Suppressor macrophage (primary cell): ENCODE measurements at regions not wholly inside any gene's neighbourhood (a gene's known extent, or its start where the extent isn't known, plus 50 kb on each side); places are given as distances from the start of the nearest gene placed in this dataset.

Experiments
- DNase-seq, 4 experiments: peaks; one replicate each; pipeline ENCODE4 v3.0.0-alpha.2; 2020 to 2022

DNA sequence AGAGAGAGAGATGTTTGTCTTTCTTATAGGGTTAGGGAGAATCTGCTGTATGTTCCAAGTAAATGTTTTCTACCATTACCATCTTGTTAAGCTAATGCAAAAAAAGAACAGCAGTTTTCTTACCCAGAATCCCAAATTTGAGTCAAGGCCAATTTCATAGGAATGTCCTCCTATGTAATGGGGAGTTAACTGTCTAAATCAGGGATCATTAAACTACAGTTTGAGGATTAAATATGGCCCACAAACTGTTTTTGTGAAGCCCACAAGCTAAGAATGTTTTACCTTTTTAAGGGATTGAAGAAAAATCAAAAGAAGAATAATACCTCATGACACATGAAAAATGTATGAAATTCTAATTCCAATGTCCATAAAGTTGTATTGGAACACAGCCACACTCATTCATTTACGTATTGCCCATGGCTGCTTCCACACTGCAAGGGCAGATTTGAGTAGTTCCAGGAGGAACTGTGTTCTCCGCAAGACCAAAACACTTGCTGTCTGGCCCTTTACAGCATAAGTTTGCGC lies 113.2 kb upstream of the SPRY1 start:
- DNase-seq: no peak

DNA sequence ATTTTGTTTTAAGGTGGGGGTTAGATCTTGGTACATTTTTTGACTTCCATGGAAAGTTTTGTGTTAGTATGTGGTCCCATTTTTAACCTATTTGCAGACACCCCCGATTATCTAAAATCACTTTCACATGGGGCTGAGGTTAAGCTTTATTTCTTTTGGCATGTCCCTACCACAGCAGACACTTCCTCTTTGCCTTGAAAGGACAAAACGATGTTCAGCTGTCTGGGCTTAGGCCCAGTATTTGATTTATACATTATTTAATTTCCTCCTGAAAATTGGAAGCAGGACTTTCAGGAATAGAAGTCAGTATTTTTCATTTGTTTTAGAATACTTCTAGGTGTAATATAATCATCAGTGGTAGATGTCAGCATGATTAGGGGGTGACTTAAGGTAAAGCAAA lies 112.4 kb upstream of the SPRY1 start:
- DNase-seq: peak in 2 of 4 experiments; percentile 2 to 6

DNA sequence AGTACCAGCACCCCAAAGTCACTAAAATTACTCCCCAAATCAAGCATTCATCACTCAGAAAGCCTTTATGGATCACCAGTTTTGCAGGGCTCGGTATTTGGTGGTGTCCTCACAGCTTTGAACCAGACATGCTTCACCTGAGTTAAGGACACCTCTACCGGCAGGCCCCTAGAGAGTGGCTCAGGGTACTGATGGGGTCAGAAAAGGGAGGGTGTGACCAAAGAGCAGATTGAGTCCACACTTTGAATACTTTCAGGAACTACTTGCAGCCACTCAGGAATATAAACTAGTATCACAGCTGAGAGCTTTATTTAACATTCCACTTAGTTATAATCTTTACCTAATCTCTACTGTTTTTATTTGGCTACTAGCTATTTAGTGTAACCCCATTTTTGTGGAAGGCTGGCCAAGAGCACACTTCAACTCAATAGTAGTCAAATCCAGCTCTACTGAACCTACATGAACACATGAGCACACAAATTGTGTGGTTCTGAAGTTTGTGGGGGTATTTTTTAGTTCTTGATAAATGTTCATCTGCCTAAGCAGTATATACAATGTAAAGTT lies 109.6 kb upstream of the SPRY1 start:
- DNase-seq: no peak

DNA sequence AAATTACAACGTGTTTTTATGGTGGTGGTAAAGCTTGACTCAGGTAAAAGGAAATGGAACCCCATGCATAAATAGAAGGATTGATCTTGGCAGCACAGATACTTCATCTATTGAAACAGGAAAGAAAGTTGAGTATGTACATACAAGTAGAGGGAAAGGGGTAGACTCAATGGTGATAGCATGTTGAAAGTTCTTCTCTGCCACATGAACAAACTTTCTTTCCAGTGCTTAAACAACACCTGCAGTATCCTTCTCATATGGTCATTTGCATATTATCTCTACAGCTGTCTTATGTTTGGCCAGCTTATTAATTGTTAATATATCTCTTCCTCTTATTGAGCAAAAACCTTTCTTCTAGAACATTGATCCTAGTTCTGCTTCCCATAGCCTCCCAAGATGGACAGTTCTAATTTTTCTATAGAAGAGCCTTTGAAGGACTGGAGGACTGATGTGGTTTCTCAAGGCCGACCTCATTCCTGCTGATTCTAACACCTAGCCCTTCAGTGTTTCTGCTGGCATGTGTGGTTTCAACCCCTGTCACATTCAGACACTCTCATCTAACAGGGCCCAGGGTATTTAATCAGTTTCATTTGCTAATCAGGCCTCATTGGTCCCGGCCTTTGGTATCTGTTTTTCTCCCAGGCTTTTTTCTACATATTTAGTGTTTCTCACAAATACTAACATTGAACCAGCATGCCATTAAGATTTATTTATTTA lies 108.1 kb upstream of the SPRY1 start:
- DNase-seq: no peak

DNA sequence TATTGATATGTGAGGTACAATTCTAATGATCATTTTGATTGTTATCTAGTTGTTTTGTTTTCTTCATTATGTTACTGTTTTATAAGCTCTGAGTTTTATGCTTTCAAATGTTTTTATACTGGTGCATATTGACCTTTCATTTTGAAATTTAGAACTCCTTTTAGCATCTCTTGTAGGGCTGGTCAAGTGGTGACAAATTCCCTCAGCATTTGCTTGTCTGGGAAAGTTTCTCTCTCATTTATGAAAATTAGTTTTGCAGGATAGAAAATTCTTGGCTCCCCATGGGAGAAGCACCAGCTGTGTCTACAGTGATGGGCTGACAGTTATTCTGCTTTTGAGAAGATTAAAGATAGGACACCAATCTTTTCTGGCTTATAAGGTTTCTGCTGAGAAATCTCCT lies 105.3 kb upstream of the SPRY1 start:
- no peak for DNase-seq

DNA sequence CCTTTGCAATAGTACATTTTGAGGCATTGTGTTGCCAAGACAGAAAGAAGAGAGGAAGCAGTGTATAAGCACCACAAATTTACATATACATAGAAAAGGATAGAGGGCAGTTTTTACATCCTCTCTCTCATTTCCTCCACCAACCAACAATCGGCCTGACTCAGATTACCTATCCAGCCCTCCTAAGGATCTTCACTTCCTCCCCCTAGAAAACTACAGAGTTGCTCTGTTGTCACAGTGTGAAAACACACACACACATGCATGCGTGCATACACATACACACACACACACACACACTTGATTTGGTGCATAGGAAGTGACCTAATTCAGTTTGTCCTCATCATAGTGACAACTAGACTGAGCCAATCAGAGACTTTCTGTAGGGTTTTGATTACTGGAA lies 98.8 kb upstream of the SPRY1 start:
- DNase-seq: no peak

DNA sequence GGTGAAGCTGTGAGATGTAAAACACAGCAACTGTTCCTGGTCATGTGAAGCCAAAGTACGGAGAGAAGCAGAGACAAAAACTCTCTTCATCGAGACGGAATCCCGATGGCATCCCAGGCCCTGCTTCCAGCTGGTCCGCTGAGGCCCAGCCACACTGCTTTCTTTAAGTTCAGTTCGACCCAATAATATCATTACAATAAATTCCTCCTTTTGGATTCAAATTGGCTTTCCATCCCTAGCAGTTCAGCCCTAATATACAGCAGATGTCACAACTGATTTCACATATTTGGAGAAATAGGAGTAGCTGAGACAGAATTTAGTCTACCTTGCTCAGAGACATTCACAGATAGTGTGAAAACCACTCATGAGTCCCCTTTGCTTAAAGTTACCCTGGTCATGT lies 98.3 kb upstream of the SPRY1 start:
- no peak for DNase-seq

DNA sequence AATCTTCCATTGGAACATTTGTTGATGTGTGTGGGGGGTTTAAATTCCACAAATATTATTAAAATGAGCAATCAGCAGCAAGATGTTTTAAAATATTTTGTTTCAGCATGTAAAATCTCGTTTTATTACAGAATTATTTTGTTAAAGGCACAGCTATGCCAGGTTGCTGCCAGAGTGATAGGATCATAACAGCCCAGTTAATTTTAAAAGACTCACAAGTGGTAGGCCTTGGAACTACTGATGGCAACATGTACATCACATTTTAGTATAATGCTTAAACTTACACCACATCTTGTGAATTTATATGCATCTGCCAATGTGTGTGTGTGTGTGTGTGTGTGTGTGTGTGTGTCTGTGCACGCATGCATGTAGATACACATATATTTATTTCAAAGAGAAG lies 97.8 kb upstream of the SPRY1 start:
- no peak for DNase-seq

DNA sequence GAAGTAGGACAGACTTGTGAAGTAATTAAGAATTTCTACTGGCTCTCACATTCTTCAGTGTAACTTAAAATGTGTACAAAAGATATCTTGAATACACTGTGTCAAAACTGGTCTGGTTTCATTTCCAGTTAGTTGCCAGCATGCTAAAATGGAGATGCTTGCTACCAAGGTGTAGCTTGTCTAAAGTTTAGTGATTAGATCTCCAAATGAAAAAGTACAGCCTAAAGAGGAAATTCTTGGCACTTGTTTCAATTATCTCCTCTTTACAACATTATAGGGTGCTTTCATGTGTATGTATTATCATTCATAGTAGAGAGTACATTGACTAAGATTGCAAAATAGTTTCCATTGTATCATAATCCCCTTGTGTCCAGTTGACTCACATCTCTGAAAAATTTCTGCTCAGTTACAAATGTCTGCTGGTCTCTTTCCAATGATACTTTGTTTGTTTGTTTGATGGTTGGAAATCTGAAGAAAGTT lies 97.3 kb upstream of the SPRY1 start:
- DNase-seq: peak in 2 of 4 experiments; percentile 8 to 28

DNA sequence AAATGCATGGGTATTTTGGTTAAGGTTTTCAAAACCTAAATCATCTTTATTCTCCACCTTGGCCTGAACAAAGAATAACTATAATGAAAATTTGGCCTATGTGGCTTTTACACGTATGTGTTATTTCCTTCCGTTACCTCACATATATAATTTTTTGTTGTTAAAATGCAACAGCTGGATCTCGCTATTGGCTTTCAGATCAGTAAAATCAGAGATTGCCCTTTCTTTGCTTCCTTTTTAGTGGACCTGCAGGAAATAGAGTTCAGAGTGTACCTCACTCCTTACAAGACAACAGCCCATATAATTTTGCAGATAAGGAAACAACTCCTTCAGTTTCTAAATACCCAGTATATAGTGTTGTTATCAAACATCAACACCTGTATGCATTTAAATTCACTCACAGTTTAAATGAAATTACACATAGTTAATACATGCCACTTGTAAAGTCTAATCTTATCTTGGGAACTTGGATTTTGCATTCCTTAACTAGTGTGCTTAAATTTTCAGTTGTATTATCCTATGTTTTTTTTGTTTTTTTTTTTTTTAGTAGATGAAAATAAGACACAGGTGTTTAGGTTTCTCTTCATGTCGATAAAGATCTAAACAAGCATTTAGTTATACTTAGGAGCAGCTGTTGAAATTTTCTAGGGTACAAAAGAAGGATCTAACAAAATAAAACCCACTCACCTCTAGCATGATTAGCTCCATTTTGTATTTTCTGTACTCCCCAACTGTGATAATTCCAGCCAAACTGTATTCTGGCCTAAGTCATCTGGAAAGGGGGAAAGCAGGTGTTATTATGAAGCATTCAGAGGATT lies 96.2 kb upstream of the SPRY1 start:
- DNase-seq: no peak

DNA sequence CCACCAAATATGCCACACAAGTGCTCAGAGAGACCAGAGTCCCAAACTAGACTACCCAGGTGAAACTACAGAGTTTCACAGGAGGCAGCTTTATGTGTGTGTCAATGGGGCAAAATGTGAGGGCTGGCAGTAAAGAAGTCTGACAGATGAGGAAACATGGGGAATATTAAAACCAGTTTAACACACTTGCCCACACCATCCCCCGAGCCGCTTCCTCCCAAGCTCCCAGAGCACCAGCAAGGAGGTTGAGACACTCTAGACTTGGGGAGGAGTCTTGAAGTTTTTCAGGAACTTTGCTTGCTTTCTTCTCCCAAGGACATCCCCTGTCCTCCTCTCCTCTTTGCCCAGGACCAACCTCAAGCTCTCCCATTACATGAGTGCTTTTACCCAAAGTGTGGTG lies 94.7 kb upstream of the SPRY1 start:
- DNase-seq: peak in 3 of 4 experiments; percentile 3 to 32 (median 29)

DNA sequence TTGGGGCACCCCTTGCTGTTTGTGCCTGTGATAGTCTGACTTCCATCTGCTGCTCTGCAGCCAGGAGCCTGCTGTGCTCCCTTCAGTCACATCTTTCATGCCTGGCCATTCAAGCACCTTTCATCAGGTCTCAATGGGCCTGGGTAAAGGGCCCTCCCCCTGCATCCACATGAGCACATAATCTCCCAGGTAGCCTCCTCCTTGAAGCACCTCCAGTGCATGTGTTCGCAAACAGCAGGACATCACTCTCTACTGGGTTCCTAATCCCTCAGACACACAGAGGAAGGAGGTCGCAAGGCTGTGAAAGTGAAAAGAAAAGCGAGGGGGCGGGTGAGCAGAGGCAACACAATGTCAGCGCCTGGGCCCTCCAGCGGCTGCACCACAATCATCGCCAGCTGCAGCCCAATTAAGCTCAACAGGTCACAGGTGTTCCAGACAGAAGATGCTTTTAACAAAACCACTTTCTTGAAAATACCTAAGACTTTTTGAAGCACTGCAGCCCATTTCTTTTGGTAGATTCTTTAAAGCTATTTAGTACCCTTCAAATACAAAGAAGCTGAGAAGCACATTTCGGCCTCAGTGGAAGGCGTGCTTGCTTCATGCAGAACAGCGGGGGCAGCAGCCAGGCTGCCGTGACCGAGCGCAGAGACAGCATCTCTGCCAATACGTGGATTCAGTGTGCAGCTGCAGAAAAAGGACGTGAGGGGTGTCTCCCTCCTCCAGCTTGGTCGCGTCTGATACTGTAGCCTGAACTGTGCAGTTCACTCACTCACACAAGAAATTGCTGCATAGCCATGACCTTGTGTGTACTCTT lies 92.2 kb upstream of the SPRY1 start:
- no peak for DNase-seq

DNA sequence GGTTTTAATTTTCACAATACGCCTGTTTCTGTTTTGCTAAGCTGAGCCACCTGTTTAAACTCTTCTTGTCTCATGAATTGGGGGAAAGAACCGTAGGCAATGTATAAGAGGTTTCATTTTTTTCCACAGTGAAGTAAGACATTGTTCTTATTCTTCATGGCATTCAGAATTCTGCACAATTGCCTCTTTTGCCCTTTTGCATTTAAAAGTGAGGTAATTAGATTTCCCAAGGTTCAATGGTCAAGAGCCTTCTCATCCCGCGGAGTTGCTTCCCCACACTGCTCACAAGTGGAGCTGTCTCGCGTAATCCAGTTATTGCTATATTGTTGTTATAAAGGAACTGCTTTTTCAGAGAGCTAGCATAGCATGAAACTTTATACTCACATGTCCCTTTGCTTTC lies 90.9 kb upstream of the SPRY1 start:
- no peak for DNase-seq

DNA sequence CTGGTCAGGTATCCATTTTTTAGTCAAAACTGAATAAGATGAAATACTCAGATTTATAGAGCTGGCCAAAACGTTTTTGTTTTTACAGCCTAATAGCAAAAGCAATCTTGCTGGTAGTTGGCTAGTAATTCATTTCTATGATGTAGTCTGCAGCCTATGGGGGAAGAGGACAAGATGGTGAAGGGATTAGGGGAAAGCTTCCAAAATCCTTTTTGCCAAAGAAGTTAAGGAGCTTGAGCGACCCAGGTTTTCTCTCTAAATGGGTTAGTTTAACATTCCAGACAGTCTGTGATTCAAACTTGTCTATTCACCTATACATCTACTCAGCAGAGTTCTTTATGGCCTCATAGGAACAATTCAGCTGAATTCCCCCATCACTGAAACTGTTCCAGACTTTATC lies 89.8 kb upstream of the SPRY1 start:
- no peak for DNase-seq

DNA sequence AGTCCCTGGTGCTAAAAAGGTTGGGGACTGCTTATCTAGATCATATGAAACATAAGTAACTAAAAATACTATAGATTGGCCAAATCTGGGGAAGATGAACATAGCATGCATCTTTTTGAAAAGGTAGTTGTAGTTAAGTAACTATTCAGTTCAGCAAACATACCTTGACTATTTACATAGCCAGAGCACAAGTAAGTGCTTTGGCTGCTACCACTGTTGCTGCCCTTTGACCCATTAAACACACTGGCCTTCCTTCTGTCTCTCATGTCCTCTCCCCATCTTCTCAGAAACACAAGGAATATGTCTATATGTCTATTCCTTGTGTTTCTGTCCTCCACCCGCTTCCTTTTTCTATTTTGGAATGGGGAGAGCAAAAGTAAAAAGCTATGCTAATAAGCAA lies 87.9 kb upstream of the SPRY1 start:
- no peak for DNase-seq

DNA sequence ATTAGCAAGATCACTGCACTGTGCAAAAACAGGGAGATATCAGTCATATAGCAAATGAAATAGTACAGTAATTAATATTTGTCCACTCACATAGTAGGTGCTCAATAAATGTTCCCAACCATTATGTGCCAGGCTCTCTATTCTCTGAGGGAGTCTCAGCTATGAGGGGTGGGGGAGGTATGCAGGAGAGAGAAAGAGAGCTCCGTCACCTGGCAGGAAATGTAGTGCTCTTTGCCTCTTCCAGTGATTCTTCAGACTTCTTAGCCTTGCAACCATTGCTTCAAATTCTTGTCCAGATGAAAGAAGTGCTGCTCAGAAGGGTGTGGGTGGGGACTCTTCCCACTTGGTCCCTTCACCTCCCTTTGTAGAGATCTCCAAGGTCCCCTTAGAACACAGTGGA lies 84.5 kb upstream of the SPRY1 start:
- no peak for DNase-seq

DNA sequence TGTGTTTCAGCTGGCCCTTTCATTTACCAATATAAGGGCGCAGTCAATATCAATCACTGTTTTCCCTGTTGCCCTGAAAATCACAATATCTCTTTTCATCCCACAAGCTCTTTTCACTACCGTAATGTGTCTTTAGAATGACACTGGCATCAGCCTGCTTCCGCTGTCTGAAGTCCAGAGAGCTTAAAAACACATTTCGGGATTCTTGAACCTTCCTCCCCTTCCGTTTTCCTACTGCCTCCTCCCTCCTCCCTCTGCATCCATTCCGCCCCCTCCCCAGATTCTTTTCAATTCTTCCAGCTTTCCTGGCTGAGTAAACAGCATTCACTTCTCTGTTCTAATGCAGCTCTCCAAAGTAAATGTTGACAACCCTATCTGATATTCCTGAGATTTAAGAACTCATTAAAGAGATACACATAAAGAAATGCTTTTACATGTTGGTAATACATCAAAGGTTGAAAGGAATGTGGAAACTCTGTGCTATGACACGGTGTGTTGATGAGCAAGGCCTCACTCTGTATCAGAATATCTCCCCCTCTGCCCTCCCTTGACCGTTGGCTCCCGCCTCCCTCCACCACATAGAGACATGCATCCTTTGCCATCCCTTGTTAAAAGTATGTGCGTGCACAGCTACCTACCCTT lies 83.5 kb upstream of the SPRY1 start:
- DNase-seq: no peak

DNA sequence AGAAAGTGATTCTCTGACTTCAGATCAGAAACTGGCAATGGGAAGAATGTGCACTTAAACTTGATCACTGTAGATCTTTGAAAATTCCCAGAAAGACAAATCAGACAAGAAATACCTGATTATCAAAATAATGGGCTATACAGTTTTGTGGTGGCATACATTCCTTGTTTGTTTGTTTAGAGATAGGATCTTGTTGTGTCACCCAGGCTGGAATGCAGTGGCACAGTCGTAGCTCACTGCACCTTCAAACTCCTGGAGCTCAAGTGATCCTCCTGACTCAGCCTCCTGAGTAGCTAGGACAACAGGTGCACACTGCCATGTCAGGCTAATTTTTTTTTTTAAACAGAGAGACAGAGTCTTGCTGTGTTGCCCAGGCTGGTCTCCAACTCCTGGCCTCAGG lies 81.0 kb upstream of the SPRY1 start:
- no peak for DNase-seq

DNA sequence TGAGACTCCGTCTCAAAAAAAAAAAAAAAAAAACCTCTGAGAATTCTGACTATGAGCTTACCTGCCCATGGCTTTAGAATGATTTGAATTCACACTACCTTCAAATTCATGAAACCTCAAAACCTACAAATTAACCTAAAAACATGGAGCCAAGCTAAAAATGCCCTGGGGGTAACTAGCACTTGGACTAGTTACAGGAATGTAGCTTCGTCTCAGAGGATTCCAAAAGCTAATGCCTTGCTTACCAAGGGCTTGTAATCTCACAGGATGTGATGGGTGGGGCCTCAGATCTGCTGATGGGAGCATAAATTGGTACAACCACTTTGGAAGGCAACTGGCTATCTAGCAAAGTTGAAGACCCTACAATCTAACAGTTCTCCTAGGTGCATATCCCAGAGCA lies 79.4 kb upstream of the SPRY1 start:
- DNase-seq: no peak

DNA sequence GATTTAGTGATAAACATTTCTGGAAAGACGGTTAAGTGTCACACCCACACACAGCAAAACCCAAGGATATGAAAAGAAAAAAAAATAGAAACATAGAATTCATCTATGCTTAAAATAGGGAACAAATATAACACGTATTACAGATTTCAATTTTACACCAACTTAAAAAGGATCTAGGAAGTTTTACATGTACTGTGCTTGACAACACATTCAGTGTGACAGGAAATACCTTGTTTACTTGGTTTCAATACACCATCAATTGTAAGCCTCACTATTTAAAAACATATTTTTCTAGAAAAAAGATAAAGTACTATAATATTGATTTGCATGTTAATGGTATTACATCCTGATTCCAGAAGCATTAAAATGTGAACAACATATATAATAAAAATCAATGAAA lies 77.0 kb upstream of the SPRY1 start:
- DNase-seq: no peak

DNA sequence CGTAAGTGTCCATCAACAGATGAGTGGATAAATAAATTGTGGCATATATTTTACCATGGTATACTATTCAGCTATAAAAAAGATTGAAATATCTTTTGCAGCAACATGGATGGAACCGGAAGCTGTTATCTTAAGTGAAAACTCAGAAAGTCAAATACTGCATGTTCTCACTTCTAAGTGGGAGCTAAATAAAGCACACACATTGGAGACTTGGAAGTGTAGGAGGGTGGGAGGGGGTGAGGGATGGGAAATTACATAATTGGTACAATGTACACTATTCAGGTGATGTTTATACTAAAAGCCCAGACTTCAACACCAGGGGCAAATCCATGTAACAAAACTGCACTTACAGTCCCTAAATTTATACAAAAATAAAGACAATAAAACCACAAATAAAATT lies 72.6 kb upstream of the SPRY1 start:
- DNase-seq: no peak

DNA sequence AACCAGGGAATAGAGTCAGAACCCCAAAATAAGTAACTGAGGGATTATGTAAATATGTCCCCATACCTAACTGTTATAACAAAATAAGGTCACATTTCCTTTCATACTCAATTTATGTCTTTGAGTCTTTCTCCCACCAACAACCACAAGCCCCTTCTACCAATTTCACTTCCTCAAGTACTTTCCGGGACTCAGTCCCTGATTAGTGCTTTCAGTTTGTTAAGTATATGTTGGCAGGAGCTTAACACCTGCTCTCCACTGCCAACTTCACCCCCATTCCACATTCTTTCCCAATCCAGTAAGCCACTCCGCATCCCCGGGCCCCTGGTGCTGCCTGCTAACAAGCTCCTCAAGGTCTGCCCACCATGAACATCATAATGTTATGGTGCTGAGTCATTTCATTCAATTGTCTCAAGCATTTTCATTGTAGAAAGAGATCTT lies 71.3 kb upstream of the SPRY1 start:
- DNase-seq: peak in 3 of 4 experiments; percentile 11 to 31 (median 19)
